ENCODE measurements at regions not wholly inside any gene's neighbourhood (a gene's known extent, or its start where the extent isn't known, plus 50 kb on each side); places are given as distances from the start of the nearest gene placed in this dataset.
"Not testable (repeated sequence)": the region's sequence is repeated elsewhere in the genome, so short reads cannot be mapped to it uniquely, and the experiment has no call there.

- TF ChIP-seq POU6F1 (CRISPR knock-in tag; IDR thresholded peaks at IDR 0.05; ENCODE audit: borderline replicate concordance, low read depth) (no peak), ARNTL (CRISPR knock-in tag; IDR thresholded peaks at IDR 0.05; ENCODE audit: borderline replicate concordance, low read depth) (no peak)
Measured at GRCh38 chr20:48360342-48360975, 467.3 kb downstream of the PREX1 start (continued).

DNA sequence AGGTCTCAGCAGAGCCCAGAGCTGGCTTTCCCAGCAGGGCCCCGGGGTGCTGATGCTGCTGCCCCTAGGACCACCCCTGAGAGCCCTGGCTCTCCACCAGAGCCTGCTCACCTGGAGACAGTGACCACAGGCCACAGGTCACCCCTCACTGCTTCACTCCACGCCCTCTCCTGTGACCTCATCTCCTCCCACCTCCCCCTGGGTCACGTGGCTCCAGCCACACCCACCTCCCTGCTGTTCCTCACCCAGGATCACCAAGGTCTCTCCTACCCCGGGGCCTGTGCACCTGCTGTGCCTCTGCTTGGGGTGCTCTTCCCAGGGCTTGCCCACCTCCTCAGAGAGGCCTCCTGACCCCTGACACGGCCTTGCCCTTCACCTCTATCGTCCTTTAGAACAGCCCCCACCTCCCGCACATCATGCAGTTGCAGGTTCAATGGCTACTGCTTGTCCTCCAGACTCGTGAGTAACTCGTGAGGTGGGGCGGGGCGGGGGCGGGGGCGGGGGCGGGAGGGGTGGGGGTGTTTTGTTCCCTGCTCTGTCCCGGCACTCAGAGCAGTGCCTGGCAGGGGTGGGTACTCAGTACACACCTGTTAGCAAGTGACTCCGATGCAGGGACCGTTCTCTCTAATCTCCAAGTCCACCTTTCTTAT, 468.0 kb downstream of the PREX1 start:
- TF ChIP-seq ESRRG (CRISPR knock-in tag; IDR thresholded peaks at IDR 0.05) (no peak), ZNF70 (CRISPR knock-in tag; IDR thresholded peaks at IDR 0.05) (no peak), ISL1 (CRISPR knock-in tag; IDR thresholded peaks at IDR 0.05) (no peak), POU6F1 (CRISPR knock-in tag; IDR thresholded peaks at IDR 0.05; ENCODE audit: borderline replicate concordance, low read depth) (no peak), ZFP3 (CRISPR knock-in tag; IDR thresholded peaks at IDR 0.05) (no peak), ZFP30 (CRISPR knock-in tag; IDR thresholded peaks at IDR 0.05) (no peak), ZC3H10 (CRISPR knock-in tag; IDR thresholded peaks at IDR 0.05) (no peak), CSDC2 (CRISPR knock-in tag; IDR thresholded peaks at IDR 0.05) (no peak), TCF4 (CRISPR knock-in tag; IDR thresholded peaks at IDR 0.05; ENCODE audit: borderline replicate concordance) (no peak), TOX (CRISPR knock-in tag; IDR thresholded peaks at IDR 0.05; ENCODE audit: borderline replicate concordance) (no peak), TSHZ2 (CRISPR knock-in tag; IDR thresholded peaks at IDR 0.05) (no peak), GLIS3 (CRISPR knock-in tag; IDR thresholded peaks at IDR 0.05) (no peak), ZNF8 (CRISPR knock-in tag; IDR thresholded peaks at IDR 0.05) (no peak), PPARA (CRISPR knock-in tag; IDR thresholded peaks at IDR 0.05; ENCODE audit: borderline replicate concordance) (no peak), OSR1 (CRISPR knock-in tag; IDR thresholded peaks at IDR 0.05) (no peak)
- TF ChIP-seq, protein P1, sequence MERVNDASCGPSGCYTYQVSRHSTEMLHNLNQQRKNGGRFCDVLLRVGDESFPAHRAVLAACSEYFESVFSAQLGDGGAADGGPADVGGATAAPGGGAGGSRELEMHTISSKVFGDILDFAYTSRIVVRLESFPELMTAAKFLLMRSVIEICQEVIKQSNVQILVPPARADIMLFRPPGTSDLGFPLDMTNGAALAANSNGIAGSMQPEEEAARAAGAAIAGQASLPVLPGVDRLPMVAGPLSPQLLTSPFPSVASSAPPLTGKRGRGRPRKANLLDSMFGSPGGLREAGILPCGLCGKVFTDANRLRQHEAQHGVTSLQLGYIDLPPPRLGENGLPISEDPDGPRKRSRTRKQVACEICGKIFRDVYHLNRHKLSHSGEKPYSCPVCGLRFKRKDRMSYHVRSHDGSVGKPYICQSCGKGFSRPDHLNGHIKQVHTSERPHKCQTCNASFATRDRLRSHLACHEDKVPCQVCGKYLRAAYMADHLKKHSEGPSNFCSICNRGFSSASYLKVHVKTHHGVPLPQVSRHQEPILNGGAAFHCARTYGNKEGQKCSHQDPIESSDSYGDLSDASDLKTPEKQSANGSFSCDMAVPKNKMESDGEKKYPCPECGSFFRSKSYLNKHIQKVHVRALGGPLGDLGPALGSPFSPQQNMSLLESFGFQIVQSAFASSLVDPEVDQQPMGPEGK (CRISPR knock-in tag; IDR thresholded peaks at IDR 0.05; ENCODE audit: borderline replicate concordance): no peak
- TF ChIP-seq, protein P2, sequence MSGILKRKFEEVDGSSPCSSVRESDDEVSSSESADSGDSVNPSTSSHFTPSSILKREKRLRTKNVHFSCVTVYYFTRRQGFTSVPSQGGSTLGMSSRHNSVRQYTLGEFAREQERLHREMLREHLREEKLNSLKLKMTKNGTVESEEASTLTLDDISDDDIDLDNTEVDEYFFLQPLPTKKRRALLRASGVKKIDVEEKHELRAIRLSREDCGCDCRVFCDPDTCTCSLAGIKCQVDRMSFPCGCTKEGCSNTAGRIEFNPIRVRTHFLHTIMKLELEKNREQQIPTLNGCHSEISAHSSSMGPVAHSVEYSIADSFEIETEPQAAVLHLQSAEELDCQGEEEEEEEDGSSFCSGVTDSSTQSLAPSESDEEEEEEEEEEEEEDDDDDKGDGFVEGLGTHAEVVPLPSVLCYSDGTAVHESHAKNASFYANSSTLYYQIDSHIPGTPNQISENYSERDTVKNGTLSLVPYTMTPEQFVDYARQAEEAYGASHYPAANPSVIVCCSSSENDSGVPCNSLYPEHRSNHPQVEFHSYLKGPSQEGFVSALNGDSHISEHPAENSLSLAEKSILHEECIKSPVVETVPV (CRISPR knock-in tag; IDR thresholded peaks at IDR 0.05): no peak
- TF ChIP-seq, protein P3, sequence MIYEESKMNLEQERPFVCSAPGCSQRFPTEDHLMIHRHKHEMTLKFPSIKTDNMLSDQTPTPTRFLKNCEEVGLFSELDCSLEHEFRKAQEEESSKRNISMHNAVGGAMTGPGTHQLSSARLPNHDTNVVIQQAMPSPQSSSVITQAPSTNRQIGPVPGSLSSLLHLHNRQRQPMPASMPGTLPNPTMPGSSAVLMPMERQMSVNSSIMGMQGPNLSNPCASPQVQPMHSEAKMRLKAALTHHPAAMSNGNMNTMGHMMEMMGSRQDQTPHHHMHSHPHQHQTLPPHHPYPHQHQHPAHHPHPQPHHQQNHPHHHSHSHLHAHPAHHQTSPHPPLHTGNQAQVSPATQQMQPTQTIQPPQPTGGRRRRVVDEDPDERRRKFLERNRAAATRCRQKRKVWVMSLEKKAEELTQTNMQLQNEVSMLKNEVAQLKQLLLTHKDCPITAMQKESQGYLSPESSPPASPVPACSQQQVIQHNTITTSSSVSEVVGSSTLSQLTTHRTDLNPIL (CRISPR knock-in tag; IDR thresholded peaks at IDR 0.05; ENCODE audit: low read depth): no peak

GRCh38 chr20:48359055-48359390, 468.8 kb downstream of the PREX1 start:
- ATAC-seq: not testable (repeated sequence)

More for the DNA sequence above, 468.0 kb downstream of the PREX1 start:
- ATAC-seq: no peak

Measured in SK-N-SH treated with all-trans-retinoic acid at 6 μM for 48 hours (cell line).